Mucosa of descending colon (tissue), 3 donors: ENCODE measurements at regions not wholly inside any gene's neighbourhood (a gene's known extent, or its start where the extent isn't known, plus 50 kb on each side); places are given as distances from the start of the nearest gene placed in this dataset.
A peak's percentile ranks its signal among the peaks of the same experiment; 100 is the strongest.

ENCODE experiments used
- ATAC-seq: fragments of 200-7000 bp; cut with Tn5 transposase; one replicate; pipeline ENCODE4 v1.9.1; 2020; ENCODE audit warnings: mild to moderate bottlenecking, moderate library complexity
- DNase-seq, 3 donors: peaks; one replicate each; pipeline ENCODE4 v3.0.0-alpha.2; 2020
- H3K36me3 ChIP-seq: fragments of 200-600 bp; one replicate; pipeline ENCODE4 v1.8.0; 2021; ENCODE audit warnings: low read depth, mild to moderate bottlenecking
- H3K4me1 ChIP-seq: fragments of 200-600 bp; one replicate; pipeline ENCODE4 v1.8.0; 2021; ENCODE audit warnings: low read depth, mild to moderate bottlenecking
- H3K4me3 ChIP-seq: fragments of 200-600 bp; one replicate; pipeline ENCODE4 v1.8.0; 2021; ENCODE audit warnings: mild to moderate bottlenecking
- H3K9me3 ChIP-seq: fragments of 200-600 bp; one replicate; pipeline ENCODE4 v1.8.0; 2021; ENCODE audit warnings: mild to moderate bottlenecking
- CTCF ChIP-seq: fragments of 200-600 bp; IDR thresholded peaks from one replicate; pipeline ENCODE4 v1.8.0; 2022; ENCODE audit warnings: antibody characterized with exemption, mild to moderate bottlenecking
- intact Hi-C, 2 donors: fragments of 100-400 bp; cut with DNase I in 1 of 2; cut with micrococcal nuclease in 1 of 2; formaldehyde crosslinking; loops; one replicate each; pipeline versions ENCODE4 v1.11.0 to v1.11.1; 2022; cut with DNase I, micrococcal nuclease
- donor health status: DM: no; HTN: no; CAD: no; lungs with moderate emphysema.
- donor health status: DM: no; HTN: no; CAD: no.
- donor health status: DM: no; HTN: yes; CAD: no.

GRCh38 chr4:11748164-11748872 lies 319.6 kb upstream of the HS3ST1 start:
- ATAC-seq (peak; percentile 84), DNase-seq (no peak)
- Histone ChIP-seq H3K36me3 (no peaks in the 10 kb centered on the region), H3K9me3 (no peaks in the 10 kb centered on the region), H3K4me3 (no peak overlapping the region), H3K4me1 (no peaks in the 10 kb centered on the region)
- no peak for TF ChIP-seq CTCF
- intact Hi-C loops = no loop called here

GRCh38 chr4:11746734-11747133 lies 318.0 kb upstream of the HS3ST1 start:
- Histone ChIP-seq H3K4me1 (no peaks in the 10 kb centered on the region), H3K9me3 (no peaks in the 10 kb centered on the region), H3K4me3 (no peak overlapping the region), H3K36me3 (no peaks in the 10 kb centered on the region)
- ATAC-seq (peak; percentile 62), DNase-seq (no peak)
- no peak for TF ChIP-seq CTCF
- intact Hi-C loops = no loop called here

GRCh38 chr4:11743976-11744375 lies 315.3 kb upstream of the HS3ST1 start:
- TF ChIP-seq CTCF = no peak
- DNase-seq = no peak
- no peaks in the 10 kb centered on the region for H3K4me1 ChIP-seq
- H3K36me3 ChIP-seq = no peaks in the 10 kb centered on the region
- intact Hi-C loops = no loop called here
- H3K9me3 ChIP-seq = no peaks in the 10 kb centered on the region
- no peak for ATAC-seq
- no peak overlapping the region for H3K4me3 ChIP-seq

DNA sequence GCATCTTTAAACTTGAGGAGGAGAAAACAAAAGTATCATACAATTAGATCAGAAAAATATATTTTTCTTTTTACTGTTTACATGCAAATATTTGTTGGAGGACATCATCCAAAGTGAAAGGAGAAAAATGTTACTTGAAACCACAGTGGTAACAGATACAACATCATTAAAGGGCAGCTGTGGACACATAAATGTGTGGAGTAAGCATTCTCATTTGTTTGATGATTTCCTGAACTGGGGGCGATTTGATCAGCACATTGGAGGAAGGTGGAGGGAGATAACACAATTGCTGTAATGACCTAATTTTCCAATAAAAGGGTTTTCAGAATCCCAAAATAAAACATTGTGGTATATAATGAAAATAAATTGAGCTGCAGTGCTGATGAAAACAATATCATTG lies 314.5 kb upstream of the HS3ST1 start:
- no peak overlapping the region for H3K4me3 ChIP-seq
- intact Hi-C loops = no loop called here
- ATAC-seq (no peak), DNase-seq (no peak)
- no peaks in the 10 kb centered on the region for H3K4me1 ChIP-seq
- no peaks in the 10 kb centered on the region for H3K9me3 ChIP-seq
- no peaks in the 10 kb centered on the region for H3K36me3 ChIP-seq
- TF ChIP-seq CTCF = no peak

- ATAC-seq (peak; percentile 71), DNase-seq (no peak)
- no peaks in the 10 kb centered on the region for H3K4me1 ChIP-seq
- no peak overlapping the region for H3K4me3 ChIP-seq
- no peak for TF ChIP-seq CTCF
- H3K9me3 ChIP-seq = no peaks in the 10 kb centered on the region
- no peaks in the 10 kb centered on the region for H3K36me3 ChIP-seq
- intact Hi-C loops = no loop called here
Observed at GRCh38 chr4:11741190-11741652, 312.5 kb upstream of the HS3ST1 start.

- H3K9me3 ChIP-seq = no peaks in the 10 kb centered on the region
- no peak overlapping the region for H3K4me3 ChIP-seq
- TF ChIP-seq CTCF = no peak
- ATAC-seq (no peak), DNase-seq (no peak)
- H3K4me1 ChIP-seq = no peaks in the 10 kb centered on the region
- intact Hi-C loops = no loop called here
- H3K36me3 ChIP-seq = no peaks in the 10 kb centered on the region
Observed at GRCh38 chr4:11739992-11740391, 311.3 kb upstream of the HS3ST1 start.
